K562 (cell line): ENCODE measurements at regions not wholly inside any gene's neighbourhood (a gene's known extent, or its start where the extent isn't known, plus 50 kb on each side); places are given as distances from the start of the nearest gene placed in this dataset.
A peak's percentile ranks its signal among the peaks of the same experiment; 100 is the strongest.

Experiments used
- ATAC-seq: fragments of 200-7000 bp; cut with Tn5 transposase; 3 replicates; pipeline ENCODE4 v1.9.1; 2020; ENCODE audit warnings: moderate library complexity
- BruUV-seq: library from RNA; stranded (reverse); fragments of 400-500 nt; replicated peaks from 2 replicates; lab custom pipeline; 2021; lab: Mats Ljungman, UMichigan
- CTCF ChIA-PET: fragments of 300-600 bp; formaldehyde crosslinking; extraction: SDS; loops from one replicate; lab custom pipeline; 2021; ENCODE audit warnings: low intra/inter-chr PET ratio; lab: Yijun Ruan, JAX
- POLR2A ChIA-PET: fragments of 300-600, 350-650 bp; sonication (Branson Sonifier 250); formaldehyde crosslinking; extraction: SDS; loops from one replicate; lab custom pipeline; 2021; ENCODE audit warnings: antibody characterized with exemption, inconsistent platforms; lab: Yijun Ruan, JAX
- DNase-seq, 4 experiments: peaks; one replicate each; pipeline versions ENCODE4 v3.0.0 to v3.0.0-alpha.2; 2011 to 2018; ENCODE audit warnings: low spot score in 3 of 4, mixed read lengths in 3 of 4; ENCODE audit errors: extremely low read depth in 1 of 4
- FAIRE-seq: peaks from 2 replicates; lab custom pipeline; 2011; peaks lifted over from hg19 to GRCh38; lab: Jason Lieb, UNC
- H2AFZ ChIP-seq: 2 replicates; pipeline ENCODE4 v1.6.0; 2011; ENCODE audit warnings: low read depth, low read length, control low read depth, inconsistent platforms
- H3K27ac ChIP-seq: fragments of 200-600 bp; 3 replicates; pipeline ENCODE4 v1.8.0; 2011; ENCODE audit warnings: low read depth, mild to moderate bottlenecking, control low read depth, inconsistent platforms, low read length, moderate library complexity, mixed read lengths; ENCODE audit errors: extremely low read depth
- H3K27me3 ChIP-seq, 2 experiments: fragments of 300-600 bp in 1 of 2; 2 replicates in 1 of 2; 3 replicates in 1 of 2; pipeline versions ENCODE4 v1.6.0 to v1.8.0; 2011; ENCODE audit warnings: inconsistent platforms in 2 of 2, low read length in 2 of 2, mild to moderate bottlenecking in 1 of 2, mixed read lengths in 1 of 2, moderate library complexity in 1 of 2; ENCODE audit not compliant: control insufficient read depth in 2 of 2, insufficient read depth in 2 of 2
- H3K36me3 ChIP-seq: fragments of 300-600 bp; 3 replicates; pipeline ENCODE4 v1.8.0; 2011; ENCODE audit warnings: mild to moderate bottlenecking, low read length, inconsistent platforms; ENCODE audit not compliant: control insufficient read depth, insufficient read depth
- H3K4me1 ChIP-seq, 2 experiments: fragments of 200-600 bp in 1 of 2; replicated peaks in 1 of 2; 2 replicates in 1 of 2; 3 replicates in 1 of 2; pipeline versions ENCODE4 v1.5.1 to v1.8.0; 2011; ENCODE audit warnings: inconsistent platforms in 2 of 2, low read length in 2 of 2, mild to moderate bottlenecking in 1 of 2, mixed read lengths in 1 of 2, moderate library complexity in 1 of 2; ENCODE audit not compliant: control insufficient read depth in 2 of 2, insufficient read depth in 2 of 2
- H3K4me2 ChIP-seq: 2 replicates; pipeline ENCODE4 v1.6.1; 2011; ENCODE audit warnings: low read length, control low read depth, inconsistent platforms, mixed read lengths; ENCODE audit not compliant: insufficient read depth
- H3K4me3 ChIP-seq: fragments of 200-600 bp; sonication (generic), shearing (Covaris generic); 2 replicates; pipeline ENCODE4 v1.5.1; 2016; ENCODE audit warnings: control low read depth, inconsistent platforms
- H3K79me2 ChIP-seq: fragments of 200-600 bp; 3 replicates; pipeline ENCODE4 v1.8.0; 2011; ENCODE audit warnings: low read length, inconsistent platforms; ENCODE audit not compliant: control insufficient read depth, insufficient read depth
- H3K9ac ChIP-seq, 2 experiments: 2 replicates each; pipeline versions ENCODE4 v1.6.0 to v1.6.1; 2011; ENCODE audit warnings: low read depth in 2 of 2, low read length in 2 of 2, control low read depth in 1 of 2, inconsistent platforms in 1 of 2, mild to moderate bottlenecking in 1 of 2, mixed read lengths in 1 of 2; ENCODE audit not compliant: insufficient read depth in 1 of 2
- H3K9me1 ChIP-seq: one replicate; pipeline ENCODE4 v1.6.0; 2011; ENCODE audit warnings: inconsistent platforms, mild to moderate bottlenecking, low read length, moderate library complexity; ENCODE audit not compliant: control insufficient read depth, insufficient read depth
- H3K9me3 ChIP-seq: replicated peaks from 2 replicates; pipeline ENCODE4 v1.5.1; 2011; ENCODE audit warnings: low read depth, low read length, inconsistent platforms; ENCODE audit not compliant: control insufficient read depth, insufficient read depth
- H4K20me1 ChIP-seq: replicated peaks from 2 replicates; pipeline ENCODE4 v1.6.1; 2011; ENCODE audit warnings: low read length, inconsistent platforms, mixed read lengths; ENCODE audit not compliant: control insufficient read depth, insufficient read depth
- CBX2 ChIP-seq: fragments of 200-600 bp; sonication (generic); IDR thresholded peaks from one replicate; pipeline ENCODE4 v1.6.1; 2012; ENCODE audit warnings: mild to moderate bottlenecking, low read length, inconsistent platforms; ENCODE audit not compliant: insufficient read depth, poor library complexity, severe bottlenecking
- GATA2 ChIP-seq: sonication (generic); formaldehyde crosslinking; IDR thresholded peaks from 2 replicates; pipeline ENCODE4 v1.4.0; 2020; ENCODE audit warnings: mild to moderate bottlenecking, missing genetic modification reagents
- NR2C2 ChIP-seq, 2 experiments: fragments of 200-800 bp in 1 of 2; sonication (Bioruptor generic) in 1 of 2; sonication (generic) in 1 of 2; formaldehyde crosslinking in 1 of 2; IDR thresholded peaks; 2 replicates each; pipeline versions ENCODE4 v1.6.1 to v1.8.0; 2016 to 2022; ENCODE audit warnings: mild to moderate bottlenecking in 1 of 2, missing compliant biosample characterization in 1 of 2, missing genetic modification characterization in 1 of 2, missing genetic modification reagents in 1 of 2
- SPI1 ChIP-seq: IDR thresholded peaks from 2 replicates; pipeline ENCODE4 v1.6.1; 2011; ENCODE audit warnings: low read depth, low read length, control low read depth, borderline replicate concordance
- ZNF395 ChIP-seq: fragments of 200-800 bp; sonication (Bioruptor generic); IDR thresholded peaks from 2 replicates; pipeline ENCODE4 v1.6.1; 2017; ENCODE audit warnings: missing genetic modification characterization, missing compliant biosample characterization
- WGBS: fragments of 100-300 bp; shearing (Covaris generic); methylation state at CpG from one replicate; pipeline ENCODE4 v1.1.6; 2016; ENCODE audit warnings: low coverage, mixed read lengths; ENCODE audit not compliant: insufficient coverage; ENCODE audit errors: missing lambda C conversion rate; 5-methylcytosine and 5-hydroxymethylcytosine counted together
- in situ Hi-C: fragments of 300-500 bp; cut with MboI; formaldehyde crosslinking; loops from 4 replicates; pipeline ENCODE4 v1.15.0; 2018; ENCODE audit warnings: inconsistent platforms, mixed read lengths
- intact Hi-C: fragments of 100-400 bp; cut with micrococcal nuclease; formaldehyde crosslinking; loops from 2 replicates; pipeline ENCODE4 v1.14.2; 2022
- TF ChIP-seq, protein P1 (sequence below): IDR thresholded peaks from 2 replicates; pipeline ENCODE4 v1.6.1; 2016; ENCODE audit warnings: missing genetic modification characterization, missing compliant biosample characterization
- TF ChIP-seq, protein P2 (sequence below), 2 experiments: IDR thresholded peaks; 2 replicates each; pipeline ENCODE4 v1.6.1; 2011; ENCODE audit warnings: borderline replicate concordance in 1 of 2, control low read depth in 1 of 2, low read depth in 1 of 2, low read length in 1 of 2, mild to moderate bottlenecking in 1 of 2, mixed read lengths in 1 of 2, moderate library complexity in 1 of 2; ENCODE audit not compliant: insufficient read depth in 1 of 2, insufficient read length in 1 of 2, poor library complexity in 1 of 2, severe bottlenecking in 1 of 2; ENCODE audit errors: extremely low read depth in 1 of 2
- TF ChIP-seq, protein P3 (sequence below): sonication (generic); formaldehyde crosslinking; IDR thresholded peaks from 2 replicates; pipeline ENCODE4 v1.8.1; 2023; ENCODE audit warnings: mild to moderate bottlenecking, missing genetic modification reagents

DNA sequence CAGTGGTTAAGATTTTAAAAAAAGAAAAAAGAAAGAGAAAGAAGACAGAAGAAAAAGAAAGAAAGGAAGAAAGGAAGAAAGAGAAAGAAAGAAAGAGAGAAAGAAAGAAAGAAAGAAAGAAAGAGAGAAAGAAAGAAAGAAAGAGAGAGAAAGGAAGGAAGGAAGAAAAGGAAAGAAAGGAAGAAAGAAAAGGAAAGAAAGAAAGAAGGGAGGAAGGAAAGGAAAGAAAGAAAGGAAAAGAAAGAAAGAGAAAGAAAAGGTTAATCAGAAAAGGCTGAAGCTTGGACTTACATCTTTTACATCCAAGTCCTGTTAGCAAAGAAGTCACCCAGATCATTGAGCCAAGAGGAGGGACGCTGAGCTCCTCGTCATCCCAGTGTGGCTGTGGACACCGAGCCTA, 70.0 kb downstream of the IRX2 start:
- Histone ChIP-seq H3K36me3 (no peaks in the 10 kb centered on the region), H4K20me1 (0 out of 2 replicates have a peak, but pooled peaks cover 5% of the 10 kb centered on the region), H3K4me3 (no peak overlapping the region), H3K27me3 (peaks cover 0 to 19% of the 10 kb centered on the region in 2 experiments; a peak in 2 of 5 replicates), H3K4me2 (no peak overlapping the region), H3K79me2 (no peaks in the 10 kb centered on the region), H3K4me1 (no peaks in the 10 kb centered on the region), H3K27ac (no peak overlapping the region), H2AFZ (no peak overlapping the region), H3K9me1 (no peaks in the 10 kb centered on the region), H3K9me3 (no peaks in the 10 kb centered on the region), H3K9ac (no peak overlapping the region)
- in situ Hi-C loops, result no loop called here
- CTCF ChIA-PET, result no interaction called here
- POLR2A ChIA-PET, result interaction anchor here (0.5 kb wide), 1 partner anchor 210 kb away, joined by 3 read pairs; no protein-coding TSS in a partner anchor
- 0% methylated on average over 3 of the region's 3 CpGs for WGBS
- FAIRE-seq (no peak), DNase-seq (no peak), ATAC-seq (no peak)
- TF ChIP-seq, protein P1, sequence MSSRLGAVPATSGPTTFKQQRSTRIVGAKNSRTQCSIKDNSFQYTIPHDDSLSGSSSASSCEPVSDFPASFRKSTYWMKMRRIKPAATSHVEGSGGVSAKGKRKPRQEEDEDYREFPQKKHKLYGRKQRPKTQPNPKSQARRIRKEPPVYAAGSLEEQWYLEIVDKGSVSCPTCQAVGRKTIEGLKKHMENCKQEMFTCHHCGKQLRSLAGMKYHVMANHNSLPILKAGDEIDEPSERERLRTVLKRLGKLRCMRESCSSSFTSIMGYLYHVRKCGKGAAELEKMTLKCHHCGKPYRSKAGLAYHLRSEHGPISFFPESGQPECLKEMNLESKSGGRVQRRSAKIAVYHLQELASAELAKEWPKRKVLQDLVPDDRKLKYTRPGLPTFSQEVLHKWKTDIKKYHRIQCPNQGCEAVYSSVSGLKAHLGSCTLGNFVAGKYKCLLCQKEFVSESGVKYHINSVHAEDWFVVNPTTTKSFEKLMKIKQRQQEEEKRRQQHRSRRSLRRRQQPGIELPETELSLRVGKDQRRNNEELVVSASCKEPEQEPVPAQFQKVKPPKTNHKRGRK, result peak; percentile 71; the same call in 1 of the 2 replicates
- TF ChIP-seq, protein P2, sequence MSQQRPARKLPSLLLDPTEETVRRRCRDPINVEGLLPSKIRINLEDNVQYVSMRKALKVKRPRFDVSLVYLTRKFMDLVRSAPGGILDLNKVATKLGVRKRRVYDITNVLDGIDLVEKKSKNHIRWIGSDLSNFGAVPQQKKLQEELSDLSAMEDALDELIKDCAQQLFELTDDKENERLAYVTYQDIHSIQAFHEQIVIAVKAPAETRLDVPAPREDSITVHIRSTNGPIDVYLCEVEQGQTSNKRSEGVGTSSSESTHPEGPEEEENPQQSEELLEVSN (IDR thresholded peaks at IDR 0.05; ENCODE audit: borderline replicate concordance in 1 of 2, extremely low read depth in 1 of 2, insufficient read depth in 1 of 2, insufficient read length in 1 of 2, low read depth in 1 of 2, low read length in 1 of 2, poor library complexity in 1 of 2, severe bottlenecking in 1 of 2), result no peak
- TF ChIP-seq, protein P3, sequence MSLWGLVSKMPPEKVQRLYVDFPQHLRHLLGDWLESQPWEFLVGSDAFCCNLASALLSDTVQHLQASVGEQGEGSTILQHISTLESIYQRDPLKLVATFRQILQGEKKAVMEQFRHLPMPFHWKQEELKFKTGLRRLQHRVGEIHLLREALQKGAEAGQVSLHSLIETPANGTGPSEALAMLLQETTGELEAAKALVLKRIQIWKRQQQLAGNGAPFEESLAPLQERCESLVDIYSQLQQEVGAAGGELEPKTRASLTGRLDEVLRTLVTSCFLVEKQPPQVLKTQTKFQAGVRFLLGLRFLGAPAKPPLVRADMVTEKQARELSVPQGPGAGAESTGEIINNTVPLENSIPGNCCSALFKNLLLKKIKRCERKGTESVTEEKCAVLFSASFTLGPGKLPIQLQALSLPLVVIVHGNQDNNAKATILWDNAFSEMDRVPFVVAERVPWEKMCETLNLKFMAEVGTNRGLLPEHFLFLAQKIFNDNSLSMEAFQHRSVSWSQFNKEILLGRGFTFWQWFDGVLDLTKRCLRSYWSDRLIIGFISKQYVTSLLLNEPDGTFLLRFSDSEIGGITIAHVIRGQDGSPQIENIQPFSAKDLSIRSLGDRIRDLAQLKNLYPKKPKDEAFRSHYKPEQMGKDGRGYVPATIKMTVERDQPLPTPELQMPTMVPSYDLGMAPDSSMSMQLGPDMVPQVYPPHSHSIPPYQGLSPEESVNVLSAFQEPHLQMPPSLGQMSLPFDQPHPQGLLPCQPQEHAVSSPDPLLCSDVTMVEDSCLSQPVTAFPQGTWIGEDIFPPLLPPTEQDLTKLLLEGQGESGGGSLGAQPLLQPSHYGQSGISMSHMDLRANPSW (CRISPR knock-in tag), result no peak
- TF ChIP-seq SPI1 (no peak), NR2C2 (CRISPR knock-in tag; IDR thresholded peaks at IDR 0.05) (no peak), NR2C2 (tag; IDR thresholded peaks at IDR 0.05) (no peak), CBX2 (no peak), GATA2 (no peak), ZNF395 (CRISPR knock-in tag) (no peak)
- no TSS peak for BruUV-seq
- intact Hi-C loops, result no loop called here
